H1 (cell line): ENCODE measurements at regions not wholly inside any gene's neighbourhood (a gene's known extent, or its start where the extent isn't known, plus 50 kb on each side); places are given as distances from the start of the nearest gene placed in this dataset.

ENCODE experiments used
- CTCF ChIA-PET: fragments of 300-600 bp; sonication (Branson Sonifier 250); formaldehyde crosslinking; loops from one replicate; lab custom pipeline; 2021; ENCODE audit not compliant: partially characterized antibody; lab: Charles Lee
- POLR2A ChIA-PET: fragments of 300-600 bp; sonication (Branson Sonifier 250); formaldehyde crosslinking; loops from one replicate; lab custom pipeline; 2021; ENCODE audit warnings: inconsistent platforms; ENCODE audit not compliant: partially characterized antibody; lab: Charles Lee
- DNase-seq, 2 experiments: peaks; one replicate each; pipeline versions ENCODE4 v3.0.0 to v3.0.0-alpha.2; 2010 to 2022; ENCODE audit warnings: low spot score in 2 of 2, low read depth in 1 of 2, mixed read lengths in 1 of 2
- FAIRE-seq: peaks from 2 replicates; lab custom pipeline; 2011; peaks lifted over from hg19 to GRCh38; lab: Jason Lieb, UNC
- H2AFZ ChIP-seq: 2 replicates; pipeline ENCODE4 v1.8.1; 2012; ENCODE audit warnings: low read length, inconsistent platforms
- H2AK5ac ChIP-seq: 2 replicates; pipeline ENCODE4 v1.6.1; 2013; ENCODE audit warnings: low read depth, low read length
- H2BK120ac ChIP-seq: replicated peaks from 2 replicates; pipeline ENCODE3; 2013; ENCODE audit warnings: low read depth, low read length, inconsistent platforms
- H2BK12ac ChIP-seq: 2 replicates; pipeline ENCODE4 v1.6.1; 2013; ENCODE audit warnings: low read depth, low read length
- H2BK15ac ChIP-seq: 2 replicates; pipeline ENCODE4 v1.6.1; 2013; ENCODE audit warnings: low read length
- H2BK20ac ChIP-seq: 2 replicates; pipeline ENCODE4 v1.6.1; 2013; ENCODE audit warnings: low read length
- H2BK5ac ChIP-seq: 2 replicates; pipeline ENCODE4 v1.6.1; 2013; ENCODE audit warnings: low read depth, low read length
- H3K14ac ChIP-seq: 2 replicates; pipeline ENCODE4 v1.6.1; 2013; ENCODE audit warnings: inconsistent platforms; ENCODE audit not compliant: insufficient read length
- H3K18ac ChIP-seq: 2 replicates; pipeline ENCODE4 v1.6.1; 2013; ENCODE audit warnings: low read length; ENCODE audit errors: extremely low read depth
- H3K23ac ChIP-seq: 2 replicates; pipeline ENCODE4 v1.6.1; 2013; ENCODE audit warnings: inconsistent platforms; ENCODE audit not compliant: insufficient read length
- H3K23me2 ChIP-seq: 2 replicates; pipeline ENCODE4 v1.6.1; 2013; ENCODE audit warnings: low read depth, low read length
- H3K27ac ChIP-seq: 2 replicates; pipeline ENCODE4 v1.6.1; 2011; ENCODE audit warnings: low read depth, low read length, inconsistent platforms
- H3K27me3 ChIP-seq, 4 experiments: replicated peaks in 1 of 4; 1 replicate in 1 of 4; 2 replicates in 3 of 4; pipeline versions ENCODE4 v1.6.1 to v1.8.1; 2011 to 2013; ENCODE audit warnings: low read length in 3 of 4, mild to moderate bottlenecking in 3 of 4, inconsistent platforms in 2 of 4, mixed read lengths in 2 of 4, moderate library complexity in 1 of 4; ENCODE audit not compliant: control insufficient read depth in 3 of 4, insufficient read depth in 3 of 4; ENCODE audit errors: extremely low read depth in 1 of 4
- H3K36me3 ChIP-seq, 4 experiments: 2 replicates each; pipeline versions ENCODE4 v1.6.1 to v1.8.1; 2011 to 2013; ENCODE audit warnings: mild to moderate bottlenecking in 4 of 4, low read length in 3 of 4, moderate library complexity in 2 of 4, control low read depth in 1 of 4, inconsistent platforms in 1 of 4; ENCODE audit not compliant: insufficient read depth in 4 of 4, control insufficient read depth in 2 of 4
- H3K4ac ChIP-seq: replicated peaks from 2 replicates; pipeline ENCODE3; 2013; ENCODE audit warnings: low read length, low read depth, mixed read lengths, inconsistent platforms; ENCODE audit not compliant: insufficient read length
- H3K4me1 ChIP-seq, 4 experiments: replicated peaks in 1 of 4; 1 replicate in 1 of 4; 2 replicates in 3 of 4; pipeline versions ENCODE4 v1.6.1 to v1.8.1; 2011 to 2013; ENCODE audit warnings: low read length in 3 of 4, inconsistent platforms in 2 of 4, mixed read lengths in 1 of 4; ENCODE audit not compliant: insufficient read depth in 4 of 4, control insufficient read depth in 3 of 4
- H3K4me2 ChIP-seq, 2 experiments: 2 replicates each; pipeline versions ENCODE4 v1.6.1 to v1.8.1; 2011 to 2013; ENCODE audit warnings: low read depth in 2 of 2, low read length in 2 of 2, control low read depth in 1 of 2, inconsistent platforms in 1 of 2, mild to moderate bottlenecking in 1 of 2; ENCODE audit not compliant: insufficient read depth in 1 of 2
- H3K4me3 ChIP-seq, 4 experiments: fragments of 200-600, 300-600 bp in 1 of 4; sonication (generic), shearing (Covaris generic), sonication (Bioruptor Twin) in 1 of 4; 2 replicates each; pipeline versions ENCODE4 v1.5.1 to v1.8.1; 2011 to 2016; ENCODE audit warnings: low read length in 4 of 4, low read depth in 3 of 4, control low read depth in 2 of 4, inconsistent platforms in 2 of 4, mild to moderate bottlenecking in 2 of 4, mixed read lengths in 1 of 4, moderate library complexity in 1 of 4; ENCODE audit not compliant: insufficient read depth in 2 of 4; ENCODE audit errors: extremely low read depth in 1 of 4
- H3K56ac ChIP-seq: replicated peaks from 2 replicates; pipeline ENCODE3; 2013; ENCODE audit warnings: low read depth, mild to moderate bottlenecking, mixed read lengths, low read length, inconsistent platforms; ENCODE audit not compliant: insufficient read length
- H3K79me1 ChIP-seq: 2 replicates; pipeline ENCODE4 v1.6.1; 2013; ENCODE audit warnings: low read depth, low read length, control low read depth
- H3K79me2 ChIP-seq, 2 experiments: 2 replicates each; pipeline versions ENCODE4 v1.6.1 to v1.8.1; 2012 to 2013; ENCODE audit warnings: low read length in 2 of 2, mild to moderate bottlenecking in 2 of 2, inconsistent platforms in 1 of 2; ENCODE audit not compliant: insufficient read depth in 2 of 2, control insufficient read depth in 1 of 2
- H3K9ac ChIP-seq, 4 experiments: replicated peaks in 1 of 4; 1 replicate in 1 of 4; 2 replicates in 3 of 4; pipeline versions ENCODE4 v1.6.1 to v1.8.1; 2011 to 2013; ENCODE audit warnings: low read depth in 3 of 4, low read length in 3 of 4, control low read depth in 2 of 4, mild to moderate bottlenecking in 2 of 4, moderate library complexity in 2 of 4, inconsistent platforms in 1 of 4; ENCODE audit errors: extremely low read depth in 1 of 4
- H3K9me3 ChIP-seq, 2 experiments: 2 replicates each; pipeline versions ENCODE4 v1.6.1 to v1.8.1; 2012 to 2013; ENCODE audit warnings: mild to moderate bottlenecking in 2 of 2, moderate library complexity in 2 of 2, control low read depth in 1 of 2, inconsistent platforms in 1 of 2, low read depth in 1 of 2, low read length in 1 of 2, mixed read lengths in 1 of 2; ENCODE audit not compliant: insufficient read depth in 2 of 2
- H4K20me1 ChIP-seq, 2 experiments: replicated peaks in 1 of 2; 2 replicates each; pipeline versions ENCODE3 to v1.8.1; 2011 to 2013; ENCODE audit warnings: inconsistent platforms in 2 of 2, low read length in 2 of 2, mild to moderate bottlenecking in 1 of 2; ENCODE audit not compliant: insufficient read depth in 2 of 2, control insufficient read depth in 1 of 2
- H4K5ac ChIP-seq: 2 replicates; pipeline ENCODE4 v1.6.1; 2013; ENCODE audit warnings: low read length, low read depth, mixed read lengths, inconsistent platforms; ENCODE audit not compliant: insufficient read length
- H4K8ac ChIP-seq: 2 replicates; pipeline ENCODE4 v1.8.0; 2013; ENCODE audit warnings: mild to moderate bottlenecking, moderate library complexity, low read length, inconsistent platforms; ENCODE audit not compliant: insufficient read depth; ENCODE audit errors: extremely low read depth
- H4K91ac ChIP-seq: replicated peaks from 2 replicates; pipeline ENCODE3; 2013; ENCODE audit warnings: low read length, mixed read lengths, inconsistent platforms; ENCODE audit not compliant: insufficient read length
- YY1 ChIP-seq: IDR thresholded peaks from 2 replicates; pipeline ENCODE4 v1.6.1; 2011; ENCODE audit warnings: low read depth, mild to moderate bottlenecking, low read length
- WGBS, 2 experiments: shearing (Covaris generic) in 1 of 2; methylation state at CpG; one replicate each; pipeline versions ENCODE4 v1.1.6 to v1.1.7; 2013 to 2015; ENCODE audit warnings: low lambda C conversion rate in 2 of 2, mixed read lengths in 2 of 2, inconsistent platforms in 1 of 2, low coverage in 1 of 2, missing lambda C conversion rate in 1 of 2; ENCODE audit not compliant: insufficient replicate concordance in 2 of 2, insufficient coverage in 1 of 2, insufficient read length in 1 of 2; ENCODE audit errors: extremely low coverage in 1 of 2, missing lambda C conversion rate in 1 of 2; 5-methylcytosine and 5-hydroxymethylcytosine counted together
- TF ChIP-seq, protein P1 (sequence below): IDR thresholded peaks from 2 replicates; pipeline ENCODE4 v1.6.1; 2012; ENCODE audit warnings: inconsistent platforms

DNA sequence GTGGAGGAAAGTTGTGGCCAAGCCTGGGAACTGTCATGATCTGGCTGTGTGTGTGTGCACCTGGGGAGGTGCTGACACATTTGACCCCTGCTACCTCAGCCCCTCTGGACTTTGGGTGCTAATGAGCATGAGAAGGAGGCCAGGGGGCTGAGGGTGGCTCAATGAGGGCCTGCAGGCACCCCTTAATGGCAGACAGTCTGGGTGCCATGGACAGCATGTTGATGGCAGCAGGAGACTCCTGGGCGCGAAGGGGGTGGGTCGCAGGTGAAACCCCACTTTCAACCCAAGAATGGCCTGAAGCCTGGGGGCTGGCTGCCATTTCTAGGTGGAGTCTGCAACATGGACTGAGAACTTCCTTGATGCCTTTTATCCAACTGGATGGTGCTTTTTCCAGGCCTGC lies 216.4 kb upstream of the TRPC4 start:
- H3K18ac ChIP-seq = no peak overlapping the region
- H3K4me3 ChIP-seq = no peak overlapping the region
- H3K4ac ChIP-seq = no peak overlapping the region
- H3K79me1 ChIP-seq = no peaks in the 10 kb centered on the region
- H3K23me2 ChIP-seq = no peaks in the 10 kb centered on the region
- H2BK5ac ChIP-seq = no peak overlapping the region
- no peak overlapping the region for H4K5ac ChIP-seq
- H3K9me3 ChIP-seq = peaks cover 0 to 3% of the 10 kb centered on the region in 2 experiments; a peak in 1 of 4 replicates
- H2AFZ ChIP-seq = no peak overlapping the region
- no peak overlapping the region for H3K23ac ChIP-seq
- H3K9ac ChIP-seq = no peak overlapping the region
- no peak overlapping the region for H3K4me2 ChIP-seq
- no peak overlapping the region for H4K91ac ChIP-seq
- H2BK20ac ChIP-seq = no peak overlapping the region
- H3K27ac ChIP-seq = no peak overlapping the region
- no peaks in the 10 kb centered on the region for H3K27me3 ChIP-seq
- H2BK120ac ChIP-seq = no peak overlapping the region
- H3K4me1 ChIP-seq = no peaks in the 10 kb centered on the region
- H4K8ac ChIP-seq = no peak overlapping the region
- WGBS, 2 experiments = 79% methylated on average over 3 of the region's 3 CpGs; no CpG with 5 or more reads in 1 of the 2 experiments
- H3K56ac ChIP-seq = no peak overlapping the region
- POLR2A ChIA-PET = no interaction called here
- H4K20me1 ChIP-seq = no peaks in the 10 kb centered on the region
- no peak overlapping the region for H2BK12ac ChIP-seq
- H3K79me2 ChIP-seq = no peaks in the 10 kb centered on the region
- H3K36me3 ChIP-seq = no peaks in the 10 kb centered on the region
- H3K14ac ChIP-seq = no peak overlapping the region
- FAIRE-seq (no peak), DNase-seq (no peak)
- TF ChIP-seq YY1 = no peak
- TF ChIP-seq, protein P1, sequence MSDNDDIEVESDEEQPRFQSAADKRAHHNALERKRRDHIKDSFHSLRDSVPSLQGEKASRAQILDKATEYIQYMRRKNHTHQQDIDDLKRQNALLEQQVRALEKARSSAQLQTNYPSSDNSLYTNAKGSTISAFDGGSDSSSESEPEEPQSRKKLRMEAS = no peak
- H2BK15ac ChIP-seq = no peak overlapping the region
- H2AK5ac ChIP-seq = no peak overlapping the region
- CTCF ChIA-PET = no interaction called here
